ENCODE measurements at regions not wholly inside any gene's neighbourhood (a gene's known extent, or its start where the extent isn't known, plus 50 kb on each side); places are given as distances from the start of the nearest gene placed in this dataset.

- H3K36me3 ChIP-seq (ENCODE audit: insufficient read depth, low read length), result no peaks in the 10 kb centered on the region
- H3K4me2 ChIP-seq (ENCODE audit: low read length), result no peak overlapping the region
- H3K9ac ChIP-seq (ENCODE audit: low read length), result no peak overlapping the region
- TF ChIP-seq, protein P1, sequence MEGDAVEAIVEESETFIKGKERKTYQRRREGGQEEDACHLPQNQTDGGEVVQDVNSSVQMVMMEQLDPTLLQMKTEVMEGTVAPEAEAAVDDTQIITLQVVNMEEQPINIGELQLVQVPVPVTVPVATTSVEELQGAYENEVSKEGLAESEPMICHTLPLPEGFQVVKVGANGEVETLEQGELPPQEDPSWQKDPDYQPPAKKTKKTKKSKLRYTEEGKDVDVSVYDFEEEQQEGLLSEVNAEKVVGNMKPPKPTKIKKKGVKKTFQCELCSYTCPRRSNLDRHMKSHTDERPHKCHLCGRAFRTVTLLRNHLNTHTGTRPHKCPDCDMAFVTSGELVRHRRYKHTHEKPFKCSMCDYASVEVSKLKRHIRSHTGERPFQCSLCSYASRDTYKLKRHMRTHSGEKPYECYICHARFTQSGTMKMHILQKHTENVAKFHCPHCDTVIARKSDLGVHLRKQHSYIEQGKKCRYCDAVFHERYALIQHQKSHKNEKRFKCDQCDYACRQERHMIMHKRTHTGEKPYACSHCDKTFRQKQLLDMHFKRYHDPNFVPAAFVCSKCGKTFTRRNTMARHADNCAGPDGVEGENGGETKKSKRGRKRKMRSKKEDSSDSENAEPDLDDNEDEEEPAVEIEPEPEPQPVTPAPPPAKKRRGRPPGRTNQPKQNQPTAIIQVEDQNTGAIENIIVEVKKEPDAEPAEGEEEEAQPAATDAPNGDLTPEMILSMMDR (IDR thresholded peaks at IDR 0.05; ENCODE audit: poor library complexity, severe bottlenecking), result no peak
- no peak for TF ChIP-seq RAD21 (conservative IDR thresholded peaks at IDR 0.05)
- no peaks in the 10 kb centered on the region for H3K9me3 ChIP-seq (ENCODE audit: low read length)
- H3K27ac ChIP-seq (ENCODE audit: low read length), result no peak overlapping the region
- H3K9me2 ChIP-seq (ENCODE audit: insufficient read depth, low read length), result no peaks in the 10 kb centered on the region
- no peaks in the 10 kb centered on the region for H4K20me1 ChIP-seq (ENCODE audit: insufficient read depth)
- H2AFZ ChIP-seq (ENCODE audit: low read depth, low read length), result no peak overlapping the region
- H3K79me2 ChIP-seq (replicated peaks; ENCODE audit: insufficient read depth, low read length), result no peaks in the 10 kb centered on the region
- H3K27me3 ChIP-seq (ENCODE audit: insufficient read depth, low read depth, low read length), result no peaks in the 10 kb centered on the region
- H3K4me3 ChIP-seq (ENCODE audit: low read length), result no peak overlapping the region
- H3F3A ChIP-seq (ENCODE audit: insufficient read depth, low read length, poor library complexity, severe bottlenecking), result no peaks in the 10 kb centered on the region
These were observed 165.2 kb upstream of the TSHZ2 start for GRCh38 chr20:52806918-52807317.

DNA sequence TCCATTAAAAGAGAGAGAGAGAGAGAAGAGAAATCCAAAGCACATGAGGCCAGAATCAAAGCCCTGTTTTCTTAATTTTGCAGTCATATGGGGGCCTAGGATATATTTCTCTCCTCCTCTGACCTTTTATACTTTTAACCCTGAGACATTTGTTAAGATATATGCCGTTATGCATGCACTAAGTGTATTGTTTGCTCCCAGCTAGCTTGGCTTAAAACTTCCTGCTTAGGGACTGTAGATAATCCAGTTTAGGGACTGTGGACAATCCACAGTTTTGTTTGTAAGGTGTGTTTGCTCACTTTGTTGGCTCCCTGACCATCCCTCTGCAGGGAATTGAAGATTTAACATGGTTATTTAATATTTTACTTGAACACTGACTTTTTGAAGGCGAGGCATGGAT is 166.3 kb upstream of the TSHZ2 start:
- Histone ChIP-seq H4K20me1 (ENCODE audit: insufficient read depth) (no peaks in the 10 kb centered on the region), H3K4me3 (ENCODE audit: low read length) (no peak overlapping the region), H3K36me3 (ENCODE audit: insufficient read depth, low read length) (no peaks in the 10 kb centered on the region), H3K9ac (ENCODE audit: low read length) (no peak overlapping the region), H3K4me2 (ENCODE audit: low read length) (no peak overlapping the region), H2AFZ (ENCODE audit: low read depth, low read length) (no peak overlapping the region), H3K27ac (ENCODE audit: low read length) (no peak overlapping the region), H3K9me3 (ENCODE audit: low read length) (no peaks in the 10 kb centered on the region), H3K79me2 (replicated peaks; ENCODE audit: insufficient read depth, low read length) (no peaks in the 10 kb centered on the region), H3F3A (ENCODE audit: insufficient read depth, low read length, poor library complexity, severe bottlenecking) (no peaks in the 10 kb centered on the region), H3K27me3 (ENCODE audit: insufficient read depth, low read depth, low read length) (no peaks in the 10 kb centered on the region), H3K9me2 (ENCODE audit: insufficient read depth, low read length) (no peaks in the 10 kb centered on the region)
- TF ChIP-seq EP300 (conservative IDR thresholded peaks at IDR 0.05; ENCODE audit: poor library complexity, severe bottlenecking) (no peak), EZH2 (IDR thresholded peaks at IDR 0.05; ENCODE audit: borderline replicate concordance, insufficient read depth, low read length, poor library complexity, severe bottlenecking) (no peak), RAD21 (conservative IDR thresholded peaks at IDR 0.05) (no peak), MXI1 (conservative IDR thresholded peaks at IDR 0.05; ENCODE audit: poor library complexity, severe bottlenecking) (no peak), SMC3 (conservative IDR thresholded peaks at IDR 0.05; ENCODE audit: poor library complexity) (no peak), POLR2AphosphoS5 (IDR thresholded peaks at IDR 0.05) (no peak), REST (IDR thresholded peaks at IDR 0.05; ENCODE audit: borderline replicate concordance) (no peak)

DNA sequence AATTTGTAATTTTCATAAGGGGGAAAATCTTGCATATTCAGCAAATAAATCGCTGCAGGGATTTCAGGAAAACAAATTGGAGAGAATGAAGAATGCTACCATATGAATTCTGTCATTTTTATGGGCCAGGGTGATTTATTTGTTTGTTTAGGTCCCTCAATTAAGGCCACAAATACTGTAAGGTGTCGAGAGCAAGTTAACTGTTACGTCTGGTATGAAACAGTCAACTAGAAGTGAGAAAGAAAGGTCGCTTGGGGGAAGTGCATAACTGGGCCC is 166.9 kb upstream of the TSHZ2 start:
- Histone ChIP-seq H4K20me1 (ENCODE audit: insufficient read depth) (no peaks in the 10 kb centered on the region), H3K4me2 (ENCODE audit: low read length) (no peak overlapping the region), H3F3A (ENCODE audit: insufficient read depth, low read length, poor library complexity, severe bottlenecking) (no peaks in the 10 kb centered on the region), H2AFZ (ENCODE audit: low read depth, low read length) (no peak overlapping the region), H3K27ac (ENCODE audit: low read length) (no peak overlapping the region), H3K36me3 (ENCODE audit: insufficient read depth, low read length) (no peaks in the 10 kb centered on the region), H3K9ac (ENCODE audit: low read length) (no peak overlapping the region), H3K79me2 (replicated peaks; ENCODE audit: insufficient read depth, low read length) (no peaks in the 10 kb centered on the region), H3K9me3 (ENCODE audit: low read length) (no peaks in the 10 kb centered on the region), H3K4me3 (ENCODE audit: low read length) (no peak overlapping the region), H3K27me3 (ENCODE audit: insufficient read depth, low read depth, low read length) (no peaks in the 10 kb centered on the region), H3K9me2 (ENCODE audit: insufficient read depth, low read length) (no peaks in the 10 kb centered on the region)
- TF ChIP-seq TAF1 (IDR thresholded peaks at IDR 0.05; ENCODE audit: low read depth) (no peak), REST (IDR thresholded peaks at IDR 0.05; ENCODE audit: borderline replicate concordance) (no peak), SMC3 (conservative IDR thresholded peaks at IDR 0.05; ENCODE audit: poor library complexity) (no peak), POLR2AphosphoS5 (IDR thresholded peaks at IDR 0.05) (no peak), MXI1 (conservative IDR thresholded peaks at IDR 0.05; ENCODE audit: poor library complexity, severe bottlenecking) (no peak), EP300 (conservative IDR thresholded peaks at IDR 0.05; ENCODE audit: poor library complexity, severe bottlenecking) (no peak), EZH2 (IDR thresholded peaks at IDR 0.05; ENCODE audit: borderline replicate concordance, insufficient read depth, low read length, poor library complexity, severe bottlenecking) (no peak), RAD21 (conservative IDR thresholded peaks at IDR 0.05) (no peak)
- TF ChIP-seq, protein P1 (IDR thresholded peaks at IDR 0.05; ENCODE audit: poor library complexity, severe bottlenecking), result no peak
